ENCODE measurements at regions not wholly inside any gene's neighbourhood (a gene's known extent, or its start where the extent isn't known, plus 50 kb on each side); places are given as distances from the start of the nearest gene placed in this dataset.

- TF ChIP-seq, protein P1, sequence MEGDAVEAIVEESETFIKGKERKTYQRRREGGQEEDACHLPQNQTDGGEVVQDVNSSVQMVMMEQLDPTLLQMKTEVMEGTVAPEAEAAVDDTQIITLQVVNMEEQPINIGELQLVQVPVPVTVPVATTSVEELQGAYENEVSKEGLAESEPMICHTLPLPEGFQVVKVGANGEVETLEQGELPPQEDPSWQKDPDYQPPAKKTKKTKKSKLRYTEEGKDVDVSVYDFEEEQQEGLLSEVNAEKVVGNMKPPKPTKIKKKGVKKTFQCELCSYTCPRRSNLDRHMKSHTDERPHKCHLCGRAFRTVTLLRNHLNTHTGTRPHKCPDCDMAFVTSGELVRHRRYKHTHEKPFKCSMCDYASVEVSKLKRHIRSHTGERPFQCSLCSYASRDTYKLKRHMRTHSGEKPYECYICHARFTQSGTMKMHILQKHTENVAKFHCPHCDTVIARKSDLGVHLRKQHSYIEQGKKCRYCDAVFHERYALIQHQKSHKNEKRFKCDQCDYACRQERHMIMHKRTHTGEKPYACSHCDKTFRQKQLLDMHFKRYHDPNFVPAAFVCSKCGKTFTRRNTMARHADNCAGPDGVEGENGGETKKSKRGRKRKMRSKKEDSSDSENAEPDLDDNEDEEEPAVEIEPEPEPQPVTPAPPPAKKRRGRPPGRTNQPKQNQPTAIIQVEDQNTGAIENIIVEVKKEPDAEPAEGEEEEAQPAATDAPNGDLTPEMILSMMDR (IDR thresholded peaks at IDR 0.05; ENCODE audit: low read depth, low read length) = no peak
- no peak for TF ChIP-seq EZH2phosphoT487 (IDR thresholded peaks at IDR 0.05; ENCODE audit: low read depth)
Measured at GRCh38 chr18:68467957-68468356, 247.0 kb downstream of the TMX3 start.

Data from OCI-LY3 (cell line).